HG03378 (cell line): ENCODE measurements at regions not wholly inside any gene's neighbourhood (a gene's known extent, or its start where the extent isn't known, plus 50 kb on each side); places are given as distances from the start of the nearest gene placed in this dataset.
A peak's percentile ranks its signal among the peaks of the same experiment; 100 is the strongest.

Source experiments
- ATAC-seq: cut with Tn5 transposase; IDR thresholded peaks from one replicate; pipeline ENCODE4 v1.9.1; 2021; ENCODE audit warnings: mild to moderate bottlenecking, moderate library complexity; ENCODE audit not compliant: unreplicated experiment

GRCh38 chr13:76751278-76751677 is 134.9 kb downstream of the KCTD12 start:
- ATAC-seq, result no peak

GRCh38 chr13:76750126-76750525 is 136.1 kb downstream of the KCTD12 start:
- no peak for ATAC-seq

DNA sequence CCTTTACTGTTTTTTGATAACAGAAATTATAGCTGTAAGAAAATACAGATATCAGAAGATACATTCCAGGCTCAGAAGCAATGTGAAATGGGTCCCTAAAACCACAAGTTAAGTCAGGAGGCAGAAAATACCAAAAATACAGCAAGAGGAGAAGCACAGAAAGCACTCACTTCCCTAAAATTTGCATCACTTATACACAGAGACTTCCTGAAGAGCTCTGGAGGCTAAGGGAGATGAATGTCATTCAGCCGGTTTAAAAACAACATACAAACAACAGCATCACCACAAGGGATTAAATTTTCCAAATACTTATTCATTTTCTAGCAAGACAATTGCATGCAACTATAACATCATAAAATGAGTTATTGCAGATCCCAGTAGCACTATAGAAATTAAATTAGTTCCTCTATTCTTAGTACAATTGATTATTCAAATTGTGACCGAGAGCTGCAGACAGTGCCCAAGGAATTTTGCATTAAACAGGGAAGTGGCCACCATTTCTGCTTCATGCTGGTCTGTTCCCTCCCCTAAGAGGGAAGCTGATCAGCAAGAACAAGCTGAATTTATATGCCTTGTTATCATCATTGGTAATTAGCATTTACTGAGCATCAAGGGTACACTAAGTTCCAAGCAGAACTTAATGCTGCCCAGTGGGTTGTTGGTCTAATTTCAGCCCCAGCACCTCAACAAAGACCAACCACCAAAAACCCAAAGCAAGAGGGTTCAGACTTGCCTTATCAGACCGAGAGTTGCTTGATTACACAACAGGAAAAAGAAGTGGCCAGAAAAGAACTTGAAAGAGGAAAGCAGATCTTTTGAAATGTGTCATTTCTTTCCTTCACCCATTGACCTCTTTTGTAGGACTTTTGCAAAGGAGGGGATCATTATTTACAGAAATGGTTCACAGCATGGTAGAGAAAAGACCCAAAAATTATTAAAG is 140.7 kb downstream of the KCTD12 start:
- peak; percentile 94 for ATAC-seq

DNA sequence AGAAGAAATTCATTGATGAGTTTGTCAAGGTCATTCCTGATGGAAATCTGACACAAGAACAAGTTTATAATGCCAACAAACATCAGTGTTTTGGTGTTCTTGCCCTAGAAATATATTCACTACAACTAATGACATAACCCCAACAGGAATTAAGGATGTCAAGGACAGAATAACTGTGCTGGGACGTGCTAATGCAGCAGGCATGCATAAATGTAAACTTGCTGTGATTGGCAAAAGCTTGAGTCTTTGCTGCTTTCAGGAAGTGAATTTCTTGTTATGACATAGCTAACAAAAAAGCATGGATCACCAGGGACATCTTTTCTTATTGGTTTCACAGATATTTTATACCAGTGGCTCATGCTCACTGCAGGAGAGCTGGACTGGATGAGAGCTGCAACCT is 144.6 kb downstream of the KCTD12 start:
- no peak for ATAC-seq

DNA sequence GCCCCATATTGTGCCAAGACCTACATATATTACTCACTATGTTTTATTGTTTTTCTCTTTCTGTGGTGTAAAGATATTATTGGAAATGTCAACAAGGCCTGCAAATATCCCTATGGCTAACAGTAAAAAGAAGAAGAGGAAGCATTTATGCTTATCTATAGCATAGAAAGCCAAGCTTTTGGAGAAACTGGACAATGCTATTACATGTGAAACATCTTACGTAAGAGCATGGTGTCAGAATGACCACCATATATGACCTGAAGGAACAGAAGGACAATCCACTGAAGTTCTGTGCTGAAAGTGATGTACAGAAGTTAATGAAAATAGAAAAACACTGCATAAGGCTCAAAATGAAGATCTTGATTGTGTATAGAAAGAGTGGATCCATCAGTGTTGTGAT is 145.2 kb downstream of the KCTD12 start:
- ATAC-seq, result no peak

GRCh38 chr13:76738616-76739015 is 147.6 kb downstream of the KCTD12 start:
- ATAC-seq, result no peak

DNA sequence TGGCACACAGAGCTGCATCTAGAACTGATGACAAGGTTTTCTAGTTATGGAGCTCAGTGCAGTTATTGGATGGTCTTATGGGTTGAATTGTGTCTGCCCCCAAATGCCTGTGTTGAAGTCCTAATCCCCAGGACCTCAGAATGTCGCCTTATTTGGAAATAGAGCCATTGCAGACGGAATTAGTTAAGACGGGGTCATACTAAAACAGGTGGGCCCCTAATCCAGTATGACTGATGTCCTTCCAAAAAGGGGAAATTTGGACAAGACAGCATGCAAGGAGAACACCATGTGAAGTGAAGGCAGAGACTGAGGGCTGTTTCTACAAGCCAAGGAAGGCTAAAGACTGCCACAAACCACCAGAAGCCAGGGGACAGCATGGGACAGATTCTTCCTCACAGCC is 148.7 kb downstream of the KCTD12 start:
- ATAC-seq, result no peak

DNA sequence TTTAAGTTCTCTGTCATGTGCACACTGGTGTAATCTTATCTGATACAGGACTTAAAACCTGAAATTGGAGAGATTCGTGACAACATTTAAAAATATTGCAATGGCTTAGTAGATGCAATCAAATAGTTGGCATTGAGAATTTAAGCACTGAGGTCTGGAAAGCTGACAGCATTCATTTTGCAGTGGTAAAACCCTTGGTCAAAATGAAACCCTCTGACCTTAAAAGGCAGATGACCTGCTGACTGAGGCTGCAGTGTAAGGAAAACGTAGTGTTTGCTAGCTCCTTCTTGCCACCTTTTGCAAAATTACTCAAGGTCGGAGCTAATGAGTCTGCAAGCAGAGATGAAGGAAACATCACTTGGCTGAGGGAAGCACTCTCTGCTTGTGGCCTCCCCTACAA is 150.6 kb downstream of the KCTD12 start:
- ATAC-seq, result peak; percentile 82

DNA sequence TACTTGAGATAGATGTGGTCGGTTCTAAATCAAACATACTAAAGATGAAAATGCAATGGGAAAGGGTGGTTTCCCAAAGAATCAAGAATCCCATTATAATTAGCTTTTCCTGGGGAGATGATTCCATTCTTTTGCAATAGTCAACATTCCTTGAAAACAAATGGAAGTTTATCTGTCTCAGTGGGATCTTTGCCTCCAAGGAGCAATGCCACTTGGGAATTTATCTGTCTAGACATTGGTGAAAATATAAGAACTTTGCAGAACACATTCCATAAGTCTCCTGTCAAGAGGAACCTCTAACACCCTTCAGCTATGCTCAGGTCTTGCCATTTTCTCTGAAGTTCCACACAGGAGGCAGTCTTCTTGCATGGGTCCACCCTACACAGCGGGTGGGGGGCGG is 152.5 kb downstream of the KCTD12 start:
- no peak for ATAC-seq

GRCh38 chr13:76732367-76732766 is 153.8 kb downstream of the KCTD12 start:
- no peak for ATAC-seq

DNA sequence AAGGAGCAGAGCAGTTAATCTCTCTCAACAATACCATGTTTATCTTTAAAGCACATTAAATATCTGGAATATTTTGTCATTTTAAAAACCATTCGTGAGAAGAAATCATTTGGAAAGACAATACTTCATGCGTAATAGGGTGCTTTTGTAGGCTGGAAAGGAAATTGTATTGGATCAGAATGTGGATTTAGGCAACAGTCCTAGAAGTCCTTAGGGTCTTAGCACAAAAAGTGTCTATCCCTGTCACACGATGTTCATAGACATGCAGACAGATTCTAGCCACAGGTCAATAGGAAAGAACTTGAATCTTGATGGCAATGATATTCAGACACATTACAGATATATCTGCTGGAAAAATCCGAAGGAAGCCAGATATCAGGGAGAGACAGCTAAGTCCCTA is 156.0 kb downstream of the KCTD12 start:
- ATAC-seq, result no peak

GRCh38 chr13:76729691-76730090 is 156.5 kb downstream of the KCTD12 start:
- no peak for ATAC-seq

DNA sequence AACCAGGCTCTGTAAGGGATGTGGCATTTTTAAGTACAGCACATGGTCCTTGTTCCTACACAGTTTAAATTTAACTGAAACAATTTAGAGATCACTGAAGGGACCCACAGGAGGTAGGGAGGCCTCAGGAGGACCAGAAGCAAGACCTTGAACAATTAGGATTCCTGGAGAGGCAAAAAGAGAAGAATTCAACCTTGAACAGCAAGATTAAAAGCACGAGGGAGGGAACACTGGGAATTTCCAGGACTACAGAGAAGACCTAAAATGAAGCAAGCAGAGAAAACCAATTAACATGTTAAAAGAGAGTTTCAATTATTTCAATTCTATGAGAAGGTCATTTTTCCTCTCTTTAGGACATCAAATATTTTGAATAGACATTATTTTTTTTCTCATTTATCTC is 160.3 kb downstream of the KCTD12 start:
- ATAC-seq, result no peak

- ATAC-seq, result no peak
Observed at GRCh38 chr13:76725211-76725610, 161.0 kb downstream of the KCTD12 start.

- ATAC-seq, result no peak
Observed at GRCh38 chr13:76724421-76724820, 161.8 kb downstream of the KCTD12 start.

GRCh38 chr13:76723551-76724232 is 162.5 kb downstream of the KCTD12 start:
- ATAC-seq, result peak; percentile 52

DNA sequence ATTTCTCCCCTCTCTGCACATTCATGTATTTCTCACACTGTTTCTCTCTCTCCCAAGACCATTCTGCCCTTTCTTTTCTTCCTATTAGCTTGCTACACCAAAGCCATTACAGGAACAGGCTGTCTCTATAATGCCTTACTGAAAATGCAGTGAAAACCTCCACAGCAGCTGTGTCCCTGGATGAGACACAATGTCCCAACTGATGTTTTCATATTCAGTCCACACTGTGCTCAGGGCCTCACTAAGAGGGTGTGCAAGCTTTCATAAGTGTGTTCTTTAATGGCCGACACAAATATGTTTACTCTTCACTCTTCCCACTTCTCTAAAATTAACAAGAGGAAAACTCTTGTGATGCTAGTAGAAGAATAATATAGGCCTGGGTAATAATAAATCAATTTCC is 163.4 kb downstream of the KCTD12 start:
- ATAC-seq, result no peak

- no peak for ATAC-seq
Observed at GRCh38 chr13:76720821-76721220, 165.4 kb downstream of the KCTD12 start.

GRCh38 chr13:76720416-76720815 is 165.8 kb downstream of the KCTD12 start:
- no peak for ATAC-seq

DNA sequence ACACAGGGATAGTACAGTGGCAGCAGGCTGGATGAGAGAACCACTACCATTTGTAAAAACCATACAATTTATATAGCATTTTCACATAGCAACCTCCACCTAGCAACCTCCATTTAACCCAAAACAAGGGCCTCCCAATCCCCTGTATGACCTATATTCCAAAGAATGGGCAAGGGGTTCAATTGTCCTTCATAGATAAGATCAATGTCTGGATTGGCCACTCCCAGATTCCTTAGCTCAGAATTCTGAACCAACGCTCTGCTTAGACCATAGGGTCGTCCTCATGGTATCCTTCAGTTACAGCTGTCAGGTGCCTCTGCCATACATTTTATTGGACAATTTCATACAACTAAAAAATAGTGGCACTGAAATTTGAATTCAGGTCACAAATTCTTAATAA is 166.2 kb downstream of the KCTD12 start:
- ATAC-seq, result no peak

DNA sequence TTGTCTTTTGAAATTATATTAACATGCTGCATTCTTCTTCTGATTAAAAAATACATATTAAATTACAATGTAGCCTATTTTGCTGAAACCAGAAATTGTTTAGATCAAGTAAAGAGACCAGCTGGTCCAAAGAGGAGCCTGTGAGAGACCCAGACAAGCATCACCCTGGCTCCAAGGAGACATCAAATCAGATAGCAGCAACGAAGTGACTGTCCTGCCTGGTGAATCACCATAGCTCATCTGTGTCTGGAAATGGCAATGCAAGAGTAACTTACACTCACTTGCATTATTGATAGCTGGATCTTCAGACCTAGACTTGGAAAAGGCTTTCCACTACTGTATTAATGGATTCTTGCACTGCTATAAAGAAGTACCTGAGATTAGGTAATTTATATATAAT is 169.1 kb downstream of the KCTD12 start:
- ATAC-seq, result no peak

- ATAC-seq, result no peak
Observed at GRCh38 chr13:76715621-76716020, 170.6 kb downstream of the KCTD12 start.
